NCI-H69 (cell line): ENCODE measurements at regions not wholly inside any gene's neighbourhood (a gene's known extent, or its start where the extent isn't known, plus 50 kb on each side); places are given as distances from the start of the nearest gene placed in this dataset.

Experiments used
- DNase-seq: peaks from one replicate; lab custom pipeline; 2025; lab: John Stamatoyannopoulos, UW

GRCh38 chr2:203813684-203814083 is 53.9 kb upstream of the CTLA4 start:
- no peak for DNase-seq

DNA sequence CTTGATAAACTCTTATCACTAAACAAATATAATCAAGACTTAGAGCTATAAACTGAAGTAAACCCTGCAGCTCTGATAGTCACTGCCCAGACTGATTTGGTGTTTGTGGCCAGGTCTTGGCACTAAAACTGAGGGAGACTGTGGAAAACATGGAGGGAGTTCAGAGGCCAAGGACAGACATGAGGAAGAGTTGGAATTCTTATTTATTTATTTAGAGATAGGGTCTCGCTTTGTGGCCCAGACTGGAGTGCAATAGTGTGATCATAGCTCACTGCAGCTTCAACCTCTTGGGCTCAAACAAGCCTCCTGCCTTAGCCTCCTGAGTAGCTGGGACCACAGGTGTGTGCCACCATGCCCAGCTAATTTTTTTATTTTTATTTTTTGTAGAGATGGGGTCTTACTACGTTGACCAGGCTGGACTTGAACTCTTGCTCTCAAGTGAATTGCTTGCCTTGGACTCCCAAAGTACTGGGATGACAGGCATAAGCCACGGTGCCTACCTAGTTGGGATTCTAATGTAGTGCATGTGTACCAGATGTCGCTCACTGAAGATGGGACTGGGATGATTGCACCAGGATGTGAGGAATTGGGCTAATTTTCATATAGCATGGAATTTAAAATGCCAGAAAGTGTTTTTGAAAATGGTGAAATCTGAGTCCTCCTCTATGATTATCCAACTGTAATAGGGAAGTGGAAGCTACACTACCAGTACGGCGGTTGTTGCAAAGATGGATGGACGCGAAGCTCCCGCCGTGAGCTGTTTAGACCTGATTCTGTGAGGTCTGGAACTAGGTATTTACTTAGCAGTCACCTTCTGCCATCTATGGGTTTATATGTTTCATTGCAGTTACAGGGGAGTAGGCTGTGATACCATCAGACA is 52.7 kb upstream of the CTLA4 start:
- DNase-seq = peak; percentile 57

GRCh38 chr2:203815541-203815898 is 52.1 kb upstream of the CTLA4 start:
- DNase-seq = no peak

GRCh38 chr2:203817147-203817546 is 50.4 kb upstream of the CTLA4 start:
- DNase-seq = no peak
